GM18508 (cell line): ENCODE measurements at regions not wholly inside any gene's neighbourhood (a gene's known extent, or its start where the extent isn't known, plus 50 kb on each side); places are given as distances from the start of the nearest gene placed in this dataset.

Experiments
- ATAC-seq: cut with Tn5 transposase; IDR thresholded peaks from one replicate; pipeline ENCODE4 v1.9.1; 2021; ENCODE audit warnings: moderate number of reproducible peaks; ENCODE audit not compliant: insufficient read depth, unreplicated experiment

DNA sequence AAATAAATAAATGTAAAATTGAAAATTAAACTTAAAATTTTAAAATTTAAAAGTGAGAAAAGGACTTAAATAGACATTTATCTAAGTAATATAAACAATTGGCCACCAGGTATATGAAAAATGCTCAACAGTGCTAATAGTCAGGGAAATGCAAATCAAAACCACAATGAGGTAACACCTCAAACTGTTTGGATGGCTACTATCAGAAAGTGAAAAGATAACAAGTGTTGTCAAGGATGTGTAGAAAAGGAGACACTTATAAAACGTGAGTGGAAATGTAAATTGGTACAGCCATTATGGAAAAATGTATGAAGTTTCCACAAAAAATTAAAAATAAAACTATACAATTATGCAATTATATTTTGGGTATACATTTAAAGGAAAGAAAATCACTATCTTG is 752.2 kb downstream of the EFNB2 start:
- no peak for ATAC-seq

DNA sequence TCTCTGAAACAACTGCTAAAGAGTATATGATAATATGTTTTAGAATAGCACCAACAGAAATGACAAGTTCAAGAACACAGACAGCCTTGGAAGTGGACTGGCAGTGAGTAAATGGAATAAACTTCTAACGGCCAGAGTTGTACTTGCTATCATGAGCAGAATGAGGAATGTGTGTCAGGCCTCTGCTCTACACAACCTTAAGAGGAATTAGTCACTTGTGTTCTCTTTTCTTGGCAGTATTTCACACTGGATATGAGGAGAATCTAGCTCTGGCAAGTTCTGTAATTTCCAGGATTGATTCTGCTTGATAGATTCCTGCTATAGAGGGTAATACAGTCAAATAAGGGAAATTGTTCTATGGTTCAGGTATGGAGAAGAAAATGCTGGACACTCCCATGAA is 757.3 kb downstream of the EFNB2 start:
- ATAC-seq: no peak

DNA sequence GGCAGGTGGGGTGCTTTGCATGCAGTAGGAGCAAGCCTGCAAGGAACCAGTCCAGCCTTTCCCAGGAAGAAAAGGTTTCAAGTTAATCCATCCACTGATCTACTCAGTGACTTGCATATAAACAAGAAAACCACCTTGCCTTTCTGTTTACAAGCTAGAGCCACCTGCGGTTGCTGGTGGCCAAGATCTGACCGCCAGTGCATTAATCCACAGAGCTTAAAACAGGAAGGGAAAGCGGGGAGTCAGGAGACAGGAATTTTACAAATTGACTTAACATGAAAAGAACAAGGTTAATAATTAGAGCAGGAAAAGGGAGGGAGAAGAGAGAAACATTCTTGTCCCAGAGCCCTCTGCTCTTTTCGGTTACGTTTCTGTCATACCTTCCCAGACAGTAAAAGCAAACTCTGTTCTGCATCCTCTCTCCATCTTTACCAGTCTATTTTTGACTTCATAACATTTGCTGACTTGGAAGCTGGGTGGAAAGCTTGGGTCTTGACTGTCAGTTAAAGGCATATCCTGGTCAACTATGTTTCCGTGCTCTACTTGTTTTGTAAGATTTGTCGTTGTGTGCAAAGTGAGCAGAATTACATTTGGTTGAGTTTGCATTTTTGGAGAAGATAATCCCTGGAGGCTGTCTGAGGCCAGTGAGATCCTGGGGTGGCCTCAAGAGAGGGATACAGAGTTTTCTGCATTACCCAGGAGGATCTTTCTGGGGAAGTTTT is 760.6 kb downstream of the EFNB2 start:
- ATAC-seq: no peak

DNA sequence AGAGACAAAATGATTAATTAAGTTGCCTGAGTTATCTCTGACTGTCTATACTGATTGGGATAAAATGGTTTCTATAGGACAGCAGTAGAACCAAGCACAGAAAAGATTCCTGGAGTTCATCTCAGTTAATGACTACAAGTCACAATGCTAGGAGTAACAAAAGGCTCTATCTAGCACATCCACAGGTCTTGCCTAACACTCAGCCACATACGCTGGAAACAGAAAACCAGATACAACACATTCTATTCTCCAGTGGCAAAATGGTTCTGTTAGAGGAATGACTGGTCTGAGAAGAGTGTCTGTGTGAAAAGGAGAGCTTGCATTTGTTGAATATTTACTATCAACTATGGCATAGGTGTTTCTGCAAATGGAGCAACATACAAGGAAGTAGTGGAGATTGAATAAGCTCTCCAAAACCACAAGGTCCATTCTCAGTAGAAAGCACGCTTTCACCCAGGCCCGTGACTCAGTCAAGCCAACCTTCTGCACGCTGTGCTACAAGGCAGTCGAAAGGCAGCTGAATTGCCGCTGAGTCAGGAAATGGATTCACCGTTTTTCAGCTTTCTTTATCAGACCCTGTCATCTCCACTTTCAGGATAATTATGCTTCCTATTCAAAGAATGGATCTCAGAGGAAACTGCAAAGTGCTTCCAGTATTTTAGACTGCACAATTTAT is 761.5 kb downstream of the EFNB2 start:
- no peak for ATAC-seq

DNA sequence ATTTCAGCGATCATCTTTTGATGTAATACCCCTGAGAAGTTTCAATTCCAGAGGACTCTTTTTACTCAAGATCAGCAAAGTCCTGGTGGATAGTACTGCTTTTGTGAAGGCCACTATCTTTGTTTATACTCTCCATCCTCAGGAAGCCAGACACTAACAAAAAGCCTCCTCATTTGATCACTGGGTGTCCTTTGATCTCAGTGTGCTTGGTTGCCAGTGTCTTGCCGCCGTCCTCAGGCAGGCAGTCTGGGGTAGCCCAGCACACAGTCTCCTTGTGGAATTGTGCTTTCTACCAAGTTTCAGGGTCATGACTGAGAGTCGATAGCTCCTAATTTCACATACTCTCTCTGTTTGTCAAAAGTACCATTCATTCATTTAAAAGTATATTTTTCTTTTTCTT is 762.2 kb downstream of the EFNB2 start:
- no peak for ATAC-seq

DNA sequence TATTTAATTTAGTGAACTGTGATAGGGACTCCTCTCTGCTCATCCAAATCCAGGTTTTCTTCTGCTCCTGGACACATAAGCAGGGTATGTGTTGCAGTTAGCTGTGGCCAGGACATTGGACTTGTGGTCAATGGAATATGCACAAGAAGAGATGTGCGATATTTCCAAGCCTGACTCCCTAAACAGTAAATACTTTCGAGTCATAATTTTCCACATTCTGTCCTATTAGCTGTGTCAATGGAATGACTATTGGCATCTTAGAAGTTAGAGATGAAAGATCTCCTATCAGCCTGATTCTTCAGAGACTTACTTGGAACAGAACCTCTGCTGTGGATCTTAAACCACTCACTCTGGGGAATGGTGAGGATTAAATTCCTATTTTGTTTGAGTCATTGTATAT is 771.0 kb downstream of the EFNB2 start:
- ATAC-seq: no peak

DNA sequence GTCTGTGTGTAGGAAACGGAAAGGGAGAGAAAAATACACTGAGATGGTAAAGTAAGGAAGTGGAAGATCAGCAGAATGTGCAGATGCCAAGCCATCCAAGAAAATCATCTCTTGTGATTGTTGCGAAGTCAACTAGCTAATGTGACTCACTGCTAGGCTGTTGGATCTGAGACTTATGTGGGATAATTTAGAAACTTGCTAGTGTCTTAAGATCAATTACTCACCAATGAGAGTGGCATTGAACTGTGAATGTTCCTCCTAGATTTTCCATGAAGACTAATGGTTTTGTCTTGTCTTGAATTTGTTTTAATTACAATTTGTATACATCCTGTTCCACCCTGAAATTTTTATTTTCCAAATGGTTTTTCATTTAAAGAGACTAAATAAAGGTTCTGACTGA is 771.6 kb downstream of the EFNB2 start:
- no peak for ATAC-seq

DNA sequence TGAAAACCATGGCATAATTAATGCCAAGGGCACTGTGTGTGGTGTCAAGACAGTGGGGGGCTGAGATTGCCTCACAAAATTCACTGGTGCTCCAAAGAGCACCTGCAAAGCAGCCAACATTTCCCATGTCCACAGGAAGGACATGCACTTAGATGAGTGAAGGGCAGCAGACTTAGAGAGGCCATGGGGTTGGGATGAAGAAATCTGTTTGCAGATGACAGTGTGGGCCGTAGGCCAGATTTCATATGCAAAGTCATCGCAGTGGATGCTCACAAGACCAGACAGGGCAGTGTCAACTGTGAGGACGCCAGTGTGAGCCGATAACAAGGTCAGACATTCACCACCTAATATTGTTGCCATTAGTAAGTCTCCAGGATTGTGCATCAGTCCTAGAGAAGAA is 773.4 kb downstream of the EFNB2 start:
- ATAC-seq: no peak

DNA sequence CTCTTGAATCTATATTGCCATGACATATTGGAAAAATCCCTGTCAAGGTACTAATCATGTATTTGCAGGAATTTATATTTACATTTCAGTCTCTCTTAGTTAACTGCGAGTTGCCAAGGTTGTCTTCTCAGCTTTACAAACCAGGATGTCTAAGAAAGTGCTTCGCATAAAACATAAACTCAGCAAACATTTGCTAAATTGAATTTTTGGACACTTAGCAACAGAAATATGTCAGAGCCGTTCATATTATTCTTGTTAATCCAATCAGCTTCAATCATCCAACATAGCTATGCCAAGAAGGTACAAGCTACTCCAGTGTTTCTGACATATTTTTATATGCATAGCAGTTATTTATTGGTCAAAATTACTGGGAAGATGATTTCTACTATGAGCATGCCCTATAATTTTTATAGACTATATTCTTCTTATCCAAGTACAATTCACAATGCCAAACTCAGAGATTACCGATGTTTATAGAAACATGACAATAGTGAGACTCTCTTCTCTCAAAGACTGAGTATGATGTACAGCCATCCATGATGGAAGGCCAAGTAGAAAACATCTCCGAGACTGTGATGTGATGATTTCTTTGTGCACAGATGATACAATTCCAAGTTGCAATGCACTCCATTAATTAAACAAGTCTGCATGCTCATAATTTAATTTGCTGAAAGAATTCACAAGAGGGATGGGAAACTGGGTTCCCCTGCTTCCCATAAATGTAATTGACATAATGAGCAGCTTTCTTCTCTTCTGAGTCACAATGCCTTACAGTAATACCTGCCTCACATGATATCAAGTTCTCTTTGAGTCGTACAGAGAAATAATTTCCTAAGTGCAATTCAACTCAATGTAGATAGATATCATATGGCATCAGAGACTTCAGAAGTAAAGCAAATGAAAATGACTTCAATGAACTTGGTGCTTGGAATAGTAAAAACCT is 776.3 kb downstream of the EFNB2 start:
- no peak for ATAC-seq

DNA sequence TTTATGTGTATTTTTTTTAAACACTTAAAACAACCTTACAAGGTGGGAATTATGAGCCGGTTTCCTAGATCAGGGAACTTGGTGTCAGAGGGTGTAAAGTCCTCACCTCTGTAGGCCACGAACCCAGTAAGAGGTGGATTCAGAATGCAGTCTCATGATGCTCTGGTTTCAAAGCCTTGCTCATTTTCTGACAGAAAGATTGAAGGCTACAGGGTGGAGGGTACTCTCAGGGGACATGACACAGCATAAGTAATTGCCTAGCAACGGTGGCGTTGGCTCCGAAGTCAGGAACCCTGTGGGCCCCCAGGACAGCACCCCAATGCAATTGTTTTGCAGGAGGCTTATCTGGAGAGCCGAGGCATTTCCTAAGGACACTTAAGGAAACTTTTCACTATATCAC is 794.7 kb downstream of the EFNB2 start:
- no peak for ATAC-seq

DNA sequence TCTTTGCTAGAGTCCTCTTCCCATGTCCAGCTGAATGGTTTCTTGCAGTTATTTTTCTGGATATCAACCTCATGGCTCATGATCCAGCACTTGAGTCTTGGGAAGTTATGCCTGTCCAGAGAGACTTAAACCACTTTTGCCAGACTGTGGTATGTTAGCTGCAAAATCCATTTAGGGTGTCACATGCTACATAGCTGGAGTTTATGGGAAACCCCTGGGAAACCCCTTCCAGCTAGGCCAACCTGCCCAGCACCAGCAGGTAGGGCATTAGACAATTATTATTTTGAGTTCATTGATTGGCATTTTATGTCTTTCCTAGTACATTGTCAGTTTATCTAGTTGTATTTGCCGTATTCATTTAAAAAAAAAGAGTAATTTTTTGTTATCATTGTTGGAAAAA is 797.8 kb downstream of the EFNB2 start:
- no peak for ATAC-seq

DNA sequence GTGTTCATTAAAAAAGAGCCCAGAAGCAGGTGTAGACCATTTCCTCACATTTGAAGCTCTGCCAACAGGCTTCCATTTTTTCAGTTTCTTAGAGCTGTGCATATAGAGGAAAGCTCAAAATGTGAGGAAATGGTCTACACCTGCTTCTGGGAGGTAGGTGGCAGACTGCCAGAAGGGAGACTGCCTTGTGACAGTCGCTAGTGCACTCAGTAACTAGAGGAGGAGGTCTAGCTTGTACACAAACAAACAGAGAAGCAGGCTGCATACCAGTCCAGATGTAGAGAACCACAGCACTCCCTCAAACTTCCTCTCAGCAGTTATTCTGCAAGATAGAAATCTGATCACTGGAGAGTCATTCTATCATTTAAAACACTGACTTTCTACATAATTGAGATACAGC is 800.2 kb downstream of the EFNB2 start:
- ATAC-seq: no peak

DNA sequence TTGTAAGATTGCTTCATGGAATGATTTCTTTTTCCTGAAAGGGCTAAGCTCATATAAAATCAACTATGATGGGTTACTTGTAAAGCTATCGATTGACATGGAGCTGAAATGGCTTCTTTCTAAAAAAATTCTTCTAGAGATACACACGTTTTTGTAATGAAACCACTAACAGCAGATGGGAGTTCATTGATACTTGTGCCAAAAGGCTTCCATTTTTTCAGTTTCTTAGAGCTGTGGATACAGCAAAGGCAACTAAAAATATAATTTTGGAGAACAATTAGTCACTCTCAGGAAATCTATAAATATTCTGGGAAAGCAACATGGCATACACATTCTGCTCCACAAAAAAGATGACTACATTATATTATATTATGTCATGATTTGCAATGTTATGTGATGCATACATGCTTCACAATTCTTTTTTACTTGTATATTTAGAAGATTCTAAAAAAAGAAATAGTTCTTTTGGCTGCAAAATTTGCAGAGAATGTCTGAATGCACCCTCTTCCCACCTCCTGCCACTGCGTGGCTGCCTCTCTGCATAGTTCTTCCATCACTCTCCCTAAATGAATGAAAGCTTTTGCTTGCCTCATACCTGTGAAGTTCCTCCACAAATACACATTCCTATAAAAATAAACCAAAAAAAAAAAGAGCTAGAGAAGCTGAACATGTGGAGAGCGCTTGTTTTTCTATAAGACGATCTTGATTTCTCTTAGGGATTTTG is 802.5 kb downstream of the EFNB2 start:
- no peak for ATAC-seq

DNA sequence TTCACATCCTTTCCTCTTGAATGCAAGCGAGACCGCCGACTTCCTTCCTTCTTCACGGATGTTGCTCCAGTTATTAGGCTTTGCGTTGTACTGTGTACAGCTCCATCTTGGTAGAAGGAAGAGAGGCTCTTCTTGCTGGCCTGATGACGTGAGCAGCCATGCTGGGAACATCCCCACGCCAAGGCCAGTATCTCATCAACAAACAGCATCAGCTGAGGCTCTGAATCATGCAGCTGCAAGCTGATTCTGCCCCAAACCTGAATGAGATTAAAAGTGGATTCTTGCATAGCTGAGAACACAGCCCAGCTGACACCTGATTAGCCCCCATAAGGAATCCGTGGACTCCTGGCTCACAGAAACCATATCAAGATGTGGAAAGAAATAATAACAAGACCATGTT is 809.6 kb downstream of the EFNB2 start:
- no peak for ATAC-seq

DNA sequence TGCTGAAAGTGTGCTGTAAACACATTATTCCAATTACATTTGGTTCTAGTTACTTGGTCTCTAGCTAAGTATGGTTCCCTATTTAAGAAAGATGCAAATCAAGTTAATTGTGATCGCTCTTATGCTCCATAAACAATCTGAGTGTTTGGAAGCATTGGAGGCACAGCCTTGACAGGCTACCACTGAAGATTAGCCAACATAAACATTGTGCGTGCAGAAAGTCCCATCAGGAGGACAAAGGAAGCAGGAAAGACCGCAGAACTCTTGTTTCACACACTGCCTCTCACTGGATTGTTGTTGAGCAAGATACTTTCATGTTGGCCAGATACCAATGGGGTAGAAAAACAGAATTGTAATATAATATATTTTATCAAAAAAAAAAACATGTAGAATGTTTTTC is 814.4 kb downstream of the EFNB2 start:
- ATAC-seq: no peak

DNA sequence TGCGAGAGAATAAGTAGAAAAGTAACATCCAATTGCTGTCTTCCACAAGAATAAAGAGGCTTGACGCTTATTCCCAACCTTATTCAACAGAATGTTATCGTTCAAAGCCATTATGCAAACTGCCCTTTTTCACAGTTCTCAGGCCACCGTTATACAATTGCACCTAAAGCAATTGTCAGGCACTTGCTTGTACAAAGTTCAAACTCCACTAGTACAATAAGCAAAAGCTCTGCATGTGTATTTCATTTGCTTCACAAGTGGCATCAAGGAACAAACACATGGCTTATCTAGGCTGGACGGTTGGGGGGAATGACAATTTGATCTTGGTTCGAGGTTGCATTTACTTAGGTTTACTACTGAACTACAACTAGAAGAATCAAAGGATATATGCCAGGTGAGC is 815.6 kb downstream of the EFNB2 start:
- no peak for ATAC-seq

DNA sequence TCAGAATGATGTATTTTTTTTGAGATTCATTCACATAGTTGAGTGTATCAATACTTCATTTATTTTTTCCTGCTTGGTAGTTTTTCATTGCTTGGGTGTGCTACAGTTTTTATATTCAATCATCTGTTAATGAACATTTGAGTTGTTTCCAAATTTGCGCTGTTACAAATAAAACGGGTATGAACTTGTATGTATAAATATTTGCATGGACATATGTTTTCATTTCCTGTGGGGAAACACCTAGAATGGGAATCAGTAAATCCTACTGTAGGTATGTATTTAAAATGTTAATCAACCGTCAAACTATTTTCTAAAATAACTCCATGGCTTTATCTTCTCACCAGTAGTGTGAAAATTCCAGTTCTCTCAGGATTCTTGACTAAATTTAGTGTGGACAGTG is 826.3 kb downstream of the EFNB2 start:
- ATAC-seq: no peak

DNA sequence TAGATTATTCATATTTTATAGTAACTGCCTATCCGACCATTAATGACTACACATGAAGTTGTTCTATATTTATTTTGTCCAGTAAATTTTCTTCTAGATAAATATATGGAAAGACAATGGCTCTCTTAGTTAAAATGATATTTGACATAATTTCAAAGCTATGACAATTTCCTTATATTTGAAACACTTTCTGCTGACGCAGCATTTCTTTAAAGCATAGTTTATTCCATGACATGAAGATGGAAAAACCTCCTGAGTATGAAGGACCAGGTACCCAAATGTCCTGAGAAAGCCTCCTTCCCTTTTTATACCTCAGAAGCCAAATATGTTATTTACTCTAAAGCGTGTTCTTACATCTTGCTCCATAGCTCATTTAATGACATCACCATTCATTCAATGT is 831.6 kb downstream of the EFNB2 start:
- no peak for ATAC-seq

DNA sequence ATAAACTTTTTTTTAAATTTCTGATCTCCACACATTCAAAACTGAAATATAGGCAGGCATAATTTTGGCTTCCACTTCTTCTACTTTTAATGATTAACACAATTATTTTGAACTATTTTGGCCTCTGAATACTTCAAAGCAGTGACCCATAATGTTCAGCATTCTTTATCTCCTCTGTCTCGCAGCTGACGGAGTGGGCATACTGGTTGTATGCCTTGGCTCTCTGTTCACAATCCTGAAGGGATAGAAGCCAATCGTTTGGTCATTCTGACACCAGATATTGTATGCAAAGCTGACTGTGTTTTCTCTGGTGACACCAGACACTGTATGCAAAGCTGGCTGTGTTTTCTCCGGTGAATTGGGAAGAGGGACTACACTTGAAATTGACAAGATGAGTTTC is 833.0 kb downstream of the EFNB2 start:
- ATAC-seq: no peak

DNA sequence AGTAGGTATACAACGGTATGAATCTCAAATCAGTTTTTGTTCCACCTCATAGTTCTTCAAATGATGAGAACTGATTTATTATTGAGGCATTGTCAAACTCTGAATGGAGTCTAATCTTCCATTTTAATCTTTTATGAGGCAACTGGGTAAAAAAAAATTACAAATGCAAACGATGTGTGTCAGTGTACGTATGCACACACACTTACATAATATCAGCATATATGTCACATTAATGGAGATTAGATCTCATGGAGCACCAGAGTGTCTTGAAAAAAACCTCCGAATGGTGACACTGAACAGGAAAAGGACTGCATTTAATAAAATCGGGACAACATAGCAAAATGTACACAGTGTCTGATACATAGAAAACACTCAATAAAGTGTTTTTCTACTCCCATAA is 842.7 kb downstream of the EFNB2 start:
- ATAC-seq: no peak

DNA sequence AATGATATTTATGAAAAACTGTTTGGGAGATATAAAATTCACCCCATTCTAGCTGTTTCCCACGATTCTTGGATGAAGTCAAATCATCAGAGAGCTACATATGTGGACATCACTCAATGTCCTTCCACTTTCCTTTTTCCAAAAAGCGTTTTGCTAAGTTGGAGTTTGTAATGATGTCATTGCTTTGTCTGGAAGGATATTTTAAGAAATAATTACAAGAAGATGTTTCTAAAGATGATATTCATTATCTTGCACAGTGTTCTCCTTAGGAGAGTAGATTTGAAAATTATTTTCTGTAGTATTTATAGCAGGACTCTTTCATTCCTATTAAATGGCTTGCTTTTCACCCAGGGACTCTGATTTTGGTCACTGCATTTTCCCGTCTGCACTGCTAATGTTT is 851.2 kb downstream of the EFNB2 start:
- ATAC-seq: no peak
